A549 (cell line): ENCODE measurements at regions not wholly inside any gene's neighbourhood (a gene's known extent, or its start where the extent isn't known, plus 50 kb on each side); places are given as distances from the start of the nearest gene placed in this dataset.

Experiments used
- BHLHE40 ChIP-seq: IDR thresholded peaks from 2 replicates; pipeline ENCODE4 v1.6.1; 2012; ENCODE audit warnings: low read depth, low read length, inconsistent platforms
- CTCF ChIP-seq: fragments of >200 bp; sonication (Bioruptor Twin); formaldehyde crosslinking; IDR thresholded peaks from 3 replicates; pipeline ENCODE4 v1.5.1; 2016
- EP300 ChIP-seq, 2 experiments: fragments of >200 bp; sonication (Bioruptor Twin); formaldehyde crosslinking; IDR thresholded peaks; 2 replicates in 1 of 2; 3 replicates in 1 of 2; pipeline ENCODE4 v1.6.1; 2016 to 2017
- JUN ChIP-seq, 2 experiments: fragments of >200 bp; sonication (Bioruptor Twin); formaldehyde crosslinking; IDR thresholded peaks; 2 replicates in 1 of 2; 3 replicates in 1 of 2; pipeline ENCODE4 v1.6.1; 2016 to 2017
- KDM1A ChIP-seq: fragments of 200-600 bp; sonication (generic); IDR thresholded peaks from 2 replicates; pipeline ENCODE4 v1.6.1; 2016; ENCODE audit warnings: low read depth, mild to moderate bottlenecking
- POLR2A ChIP-seq: IDR thresholded peaks from 2 replicates; pipeline ENCODE4 v1.6.1; 2012; ENCODE audit warnings: mild to moderate bottlenecking, low read length
- RAD21 ChIP-seq, 2 experiments: fragments of >200 bp in 1 of 2; sonication (Bioruptor Twin) in 1 of 2; formaldehyde crosslinking in 1 of 2; IDR thresholded peaks in 1 of 2; conservative IDR thresholded peaks in 1 of 2; 2 replicates in 1 of 2; 3 replicates in 1 of 2; pipeline ENCODE4 v1.6.1; 2012 to 2018; ENCODE audit warnings: inconsistent platforms in 1 of 2
- SMC3 ChIP-seq: fragments of >200 bp; sonication (Bioruptor Twin); formaldehyde crosslinking; IDR thresholded peaks from 3 replicates; pipeline ENCODE4 v1.6.1; 2018; ENCODE audit warnings: inconsistent platforms
- USF2 ChIP-seq: fragments of 450-650 bp; IDR thresholded peaks from 2 replicates; pipeline ENCODE4 v1.6.1; 2014; ENCODE audit warnings: antibody characterized with exemption
- ZFP36 ChIP-seq: fragments of 450-650 bp; IDR thresholded peaks from 2 replicates; pipeline ENCODE4 v1.6.1; 2014; ENCODE audit warnings: borderline replicate concordance; ENCODE audit not compliant: partially characterized antibody

GRCh38 chr10:121152033-121152432 is 300.9 kb downstream of the WDR11 start:
- TF ChIP-seq CTCF (no peak), POLR2A (no peak), SMC3 (no peak), ZFP36 (no peak), BHLHE40 (no peak), JUN (IDR thresholded peaks at IDR 0.05) (no peak), USF2 (no peak), EP300 (IDR thresholded peaks at IDR 0.05) (no peak), RAD21 (conservative IDR thresholded peaks at IDR 0.05 in 1 of 2, IDR thresholded peaks at IDR 0.05 in 1 of 2) (no peak), KDM1A (no peak)
